ENCODE measurements at regions not wholly inside any gene's neighbourhood (a gene's known extent, or its start where the extent isn't known, plus 50 kb on each side); places are given as distances from the start of the nearest gene placed in this dataset.

DNA sequence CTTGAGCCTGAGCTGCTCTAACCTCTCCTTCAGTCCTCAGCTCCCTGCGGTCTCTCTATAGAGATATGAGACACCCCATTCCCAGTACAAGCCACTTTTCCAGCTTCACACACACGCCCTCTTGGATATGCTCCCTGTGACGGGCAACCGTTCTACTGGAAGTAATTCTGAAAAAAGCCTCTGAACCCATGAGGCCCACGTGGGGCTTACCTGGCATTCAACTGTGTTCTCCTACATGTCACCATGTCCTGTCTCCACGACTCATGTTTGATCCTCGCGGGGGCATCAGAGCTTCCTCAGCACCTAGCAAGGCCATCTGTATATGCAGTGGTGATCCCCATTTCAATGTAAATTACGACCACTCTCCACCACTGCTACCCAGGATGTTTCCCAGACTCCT is 69.2 kb upstream of the DUSP22 start:
- TF ChIP-seq EZH2phosphoT487 (IDR thresholded peaks at IDR 0.05; ENCODE audit: borderline replicate concordance): no peak
- TF ChIP-seq SIN3A (IDR thresholded peaks at IDR 0.05; ENCODE audit: low read depth): no peak
- TF ChIP-seq JUND (IDR thresholded peaks at IDR 0.05): no peak
- TF ChIP-seq CTCF (IDR thresholded peaks at IDR 0.05 in 2 of 3, conservative IDR thresholded peaks at IDR 0.05 in 1 of 3; ENCODE audit: borderline replicate concordance in 1 of 3, insufficient read depth in 1 of 3, low read depth in 2 of 3, low read length in 2 of 3): no peak
- TF ChIP-seq, protein P1, sequence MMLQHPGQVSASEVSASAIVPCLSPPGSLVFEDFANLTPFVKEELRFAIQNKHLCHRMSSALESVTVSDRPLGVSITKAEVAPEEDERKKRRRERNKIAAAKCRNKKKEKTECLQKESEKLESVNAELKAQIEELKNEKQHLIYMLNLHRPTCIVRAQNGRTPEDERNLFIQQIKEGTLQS (IDR thresholded peaks at IDR 0.05): no peak
- no peak for TF ChIP-seq EZH2 (IDR thresholded peaks at IDR 0.05)
- TF ChIP-seq, protein P2, sequence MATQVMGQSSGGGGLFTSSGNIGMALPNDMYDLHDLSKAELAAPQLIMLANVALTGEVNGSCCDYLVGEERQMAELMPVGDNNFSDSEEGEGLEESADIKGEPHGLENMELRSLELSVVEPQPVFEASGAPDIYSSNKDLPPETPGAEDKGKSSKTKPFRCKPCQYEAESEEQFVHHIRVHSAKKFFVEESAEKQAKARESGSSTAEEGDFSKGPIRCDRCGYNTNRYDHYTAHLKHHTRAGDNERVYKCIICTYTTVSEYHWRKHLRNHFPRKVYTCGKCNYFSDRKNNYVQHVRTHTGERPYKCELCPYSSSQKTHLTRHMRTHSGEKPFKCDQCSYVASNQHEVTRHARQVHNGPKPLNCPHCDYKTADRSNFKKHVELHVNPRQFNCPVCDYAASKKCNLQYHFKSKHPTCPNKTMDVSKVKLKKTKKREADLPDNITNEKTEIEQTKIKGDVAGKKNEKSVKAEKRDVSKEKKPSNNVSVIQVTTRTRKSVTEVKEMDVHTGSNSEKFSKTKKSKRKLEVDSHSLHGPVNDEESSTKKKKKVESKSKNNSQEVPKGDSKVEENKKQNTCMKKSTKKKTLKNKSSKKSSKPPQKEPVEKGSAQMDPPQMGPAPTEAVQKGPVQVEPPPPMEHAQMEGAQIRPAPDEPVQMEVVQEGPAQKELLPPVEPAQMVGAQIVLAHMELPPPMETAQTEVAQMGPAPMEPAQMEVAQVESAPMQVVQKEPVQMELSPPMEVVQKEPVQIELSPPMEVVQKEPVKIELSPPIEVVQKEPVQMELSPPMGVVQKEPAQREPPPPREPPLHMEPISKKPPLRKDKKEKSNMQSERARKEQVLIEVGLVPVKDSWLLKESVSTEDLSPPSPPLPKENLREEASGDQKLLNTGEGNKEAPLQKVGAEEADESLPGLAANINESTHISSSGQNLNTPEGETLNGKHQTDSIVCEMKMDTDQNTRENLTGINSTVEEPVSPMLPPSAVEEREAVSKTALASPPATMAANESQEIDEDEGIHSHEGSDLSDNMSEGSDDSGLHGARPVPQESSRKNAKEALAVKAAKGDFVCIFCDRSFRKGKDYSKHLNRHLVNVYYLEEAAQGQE (IDR thresholded peaks at IDR 0.05; ENCODE audit: low read depth): no peak
- no peak for TF ChIP-seq POLR2A (IDR thresholded peaks at IDR 0.05; ENCODE audit: borderline replicate concordance, extremely low read depth, insufficient read depth, insufficient read length)

Data from HCT116 (cell line).